Endothelial cell of umbilical vein (primary cell): ENCODE measurements at regions not wholly inside any gene's neighbourhood (a gene's known extent, or its start where the extent isn't known, plus 50 kb on each side); places are given as distances from the start of the nearest gene placed in this dataset.
"Not testable (repeated sequence)": the region's sequence is repeated elsewhere in the genome, so short reads cannot be mapped to it uniquely, and the experiment has no call there.

Experiments used
- BruUV-seq: library from RNA; stranded (reverse); fragments of 400-500 nt; replicated peaks from 2 replicates; lab custom pipeline; 2021; lab: Mats Ljungman, UMichigan
- CTCF ChIA-PET: fragments of 300-600, 350-600 bp; sonication (Branson Sonifier 250); formaldehyde crosslinking; loops from one replicate; lab custom pipeline; 2021; ENCODE audit warnings: antibody characterized with exemption, inconsistent platforms; lab: Charles Lee
- POLR2A ChIA-PET: fragments of 300-600, 350-600 bp; sonication (Branson Sonifier 250); formaldehyde crosslinking; loops from one replicate; lab custom pipeline; 2021; ENCODE audit warnings: antibody characterized with exemption, inconsistent platforms; lab: Charles Lee
- DNase-seq: peaks from one replicate; pipeline ENCODE4 v3.0.0-alpha.2; 2011; ENCODE audit warnings: low read depth, low spot score
- FAIRE-seq: peaks from 2 replicates; lab custom pipeline; 2011; peaks lifted over from hg19 to GRCh38; lab: Jason Lieb, UNC
- H2AFZ ChIP-seq: 2 replicates; pipeline ENCODE4 v1.6.0; 2012; ENCODE audit warnings: low read depth, low read length, control low read depth, inconsistent platforms
- H3K27ac ChIP-seq: 2 replicates; pipeline ENCODE4 v1.5.1; 2011; ENCODE audit warnings: low read depth, mild to moderate bottlenecking, control low read depth, low read length, moderate library complexity; ENCODE audit not compliant: insufficient read depth
- H3K27me3 ChIP-seq, 2 experiments: 2 replicates each; pipeline versions ENCODE4 v1.6.0 to v1.6.1; 2011; ENCODE audit warnings: low read length in 2 of 2, mixed read lengths in 1 of 2; ENCODE audit not compliant: control insufficient read depth in 2 of 2, insufficient read depth in 2 of 2
- H3K36me3 ChIP-seq, 2 experiments: 2 replicates in 1 of 2; 3 replicates in 1 of 2; pipeline ENCODE4 v1.5.1; 2011; ENCODE audit warnings: low read length in 2 of 2, mild to moderate bottlenecking in 1 of 2, moderate library complexity in 1 of 2; ENCODE audit not compliant: control insufficient read depth in 2 of 2, insufficient read depth in 2 of 2; ENCODE audit errors: extremely low read depth in 1 of 2
- H3K4me1 ChIP-seq: 3 replicates; pipeline ENCODE4 v1.5.1; 2011; ENCODE audit warnings: mild to moderate bottlenecking, low read length; ENCODE audit not compliant: control insufficient read depth, insufficient read depth; ENCODE audit errors: extremely low read depth
- H3K4me2 ChIP-seq: 2 replicates; pipeline ENCODE4 v1.6.1; 2011; ENCODE audit warnings: low read length, control low read depth, mixed read lengths; ENCODE audit not compliant: insufficient read depth
- H3K4me3 ChIP-seq, 3 experiments: fragments of 200-600 bp in 1 of 3; sonication (generic), shearing (Covaris generic) in 1 of 3; replicated peaks in 1 of 3; 2 replicates each; pipeline ENCODE4 v1.5.1; 2011 to 2016; ENCODE audit warnings: control low read depth in 3 of 3, low read length in 3 of 3, mild to moderate bottlenecking in 2 of 3, inconsistent platforms in 1 of 3, low read depth in 1 of 3, moderate library complexity in 1 of 3; ENCODE audit not compliant: insufficient read depth in 1 of 3
- H3K79me2 ChIP-seq: 2 replicates; pipeline ENCODE4 v1.6.0; 2012; ENCODE audit warnings: low read length, inconsistent platforms; ENCODE audit not compliant: control insufficient read depth, insufficient read depth
- H3K9ac ChIP-seq: replicated peaks from 2 replicates; pipeline ENCODE3; 2011; ENCODE audit warnings: low read length, control low read depth; ENCODE audit not compliant: insufficient read depth; ENCODE audit errors: extremely low read depth
- H3K9me1 ChIP-seq: replicated peaks from 3 replicates; pipeline ENCODE4 v1.6.0; 2011; ENCODE audit warnings: mild to moderate bottlenecking, low read length; ENCODE audit not compliant: control insufficient read depth, insufficient read depth; ENCODE audit errors: extremely low read depth
- H3K9me3 ChIP-seq: replicated peaks from 2 replicates; pipeline ENCODE4 v1.5.1; 2012; ENCODE audit warnings: low read length, inconsistent platforms; ENCODE audit not compliant: control insufficient read depth, insufficient read depth
- H4K20me1 ChIP-seq: replicated peaks from 2 replicates; pipeline ENCODE3; 2011; ENCODE audit warnings: mild to moderate bottlenecking, low read length; ENCODE audit not compliant: control insufficient read depth, insufficient read depth; ENCODE audit errors: extremely low read depth
- CTCF ChIP-seq, 2 donors: IDR thresholded peaks; 1 replicate in 1 of 2; 2 replicates in 1 of 2; pipeline ENCODE4 v1.5.1; 2011; ENCODE audit warnings: low read length in 2 of 2, mild to moderate bottlenecking in 2 of 2, moderate library complexity in 2 of 2, control low read depth in 1 of 2, inconsistent platforms in 1 of 2, low read depth in 1 of 2; ENCODE audit not compliant: insufficient read depth in 1 of 2; ENCODE audit errors: extremely low read depth in 1 of 2
- EZH2 ChIP-seq: IDR thresholded peaks from 2 replicates; pipeline ENCODE4 v1.6.1; 2012; ENCODE audit warnings: borderline replicate concordance, low read depth, mild to moderate bottlenecking, moderate library complexity, low read length, inconsistent platforms; ENCODE audit not compliant: severe bottlenecking
- FOS ChIP-seq: IDR thresholded peaks from 2 replicates; pipeline ENCODE4 v1.6.1; 2011; ENCODE audit warnings: mild to moderate bottlenecking, low read length, moderate library complexity, borderline replicate concordance; ENCODE audit not compliant: insufficient read depth
- GATA2 ChIP-seq: IDR thresholded peaks from 2 replicates; pipeline ENCODE4 v1.7.0; 2011; ENCODE audit warnings: low read depth, mild to moderate bottlenecking, moderate library complexity, mixed read lengths, low read length; ENCODE audit not compliant: insufficient read length, insufficient read depth
- JUN ChIP-seq: IDR thresholded peaks from 2 replicates; pipeline ENCODE4 v1.6.1; 2011; ENCODE audit warnings: borderline replicate concordance, low read depth; ENCODE audit not compliant: insufficient read length, insufficient read depth
- MAX ChIP-seq: IDR thresholded peaks from 2 replicates; pipeline ENCODE4 v1.6.1; 2011; ENCODE audit not compliant: insufficient read depth, insufficient read length
- MYC ChIP-seq: IDR thresholded peaks from one replicate; pipeline ENCODE4 v1.6.1; 2011; ENCODE audit warnings: mild to moderate bottlenecking, low read depth, low read length
- POLR2A ChIP-seq: IDR thresholded peaks from 2 replicates; pipeline ENCODE4 v1.6.1; 2012; ENCODE audit warnings: low read depth, mild to moderate bottlenecking, control low read depth, low read length
- POLR2AphosphoS5 ChIP-seq: IDR thresholded peaks from 2 replicates; pipeline ENCODE4 v1.6.1; 2012; ENCODE audit warnings: low read depth, mild to moderate bottlenecking, control low read depth, low read length, moderate library complexity; ENCODE audit not compliant: insufficient read depth
- dilution Hi-C: fragments of 300-500 bp; cut with MboI; formaldehyde crosslinking; loops from one replicate; pipeline ENCODE4 v1.15.0; 2019; ENCODE audit warnings: low sequenced_read_pairs; ENCODE audit not compliant: extremely low pct_ligation_motif_present
- intact Hi-C: fragments of 100-400 bp; cut with micrococcal nuclease; formaldehyde crosslinking; loops from one replicate; pipeline ENCODE4 v1.10.0; 2022

GRCh38 chr4:181838253-181838652, 404.9 kb upstream of the TENM3 start:
- Histone ChIP-seq H3K27me3 (no peaks in the 10 kb centered on the region), H3K27ac (no peak overlapping the region), H3K9me1 (no peaks in the 10 kb centered on the region), H4K20me1 (no peaks in the 10 kb centered on the region), H3K9ac (no peak overlapping the region), H2AFZ (no peak overlapping the region), H3K9me3 (no peaks in the 10 kb centered on the region), H3K79me2 (no peaks in the 10 kb centered on the region), H3K36me3 (no peaks in the 10 kb centered on the region), H3K4me3 (no peak overlapping the region), H3K4me2 (no peak overlapping the region), H3K4me1 (no peaks in the 10 kb centered on the region)
- dilution Hi-C loops (no loop called here), intact Hi-C loops (no loop called here)
- CTCF ChIA-PET, result no interaction called here
- DNase-seq, result no peak
- no peak for FAIRE-seq
- TF ChIP-seq EZH2 (no peak), MAX (no peak), FOS (no peak), POLR2A (no peak), JUN (no peak), MYC (no peak), CTCF (IDR thresholded peaks at IDR 0.05; ENCODE audit: extremely low read depth in 1 of 2, insufficient read depth in 1 of 2, low read depth in 1 of 2, low read length in 2 of 2) (no peak), GATA2 (no peak), POLR2AphosphoS5 (no peak)
- POLR2A ChIA-PET, result no interaction called here
- no TSS peak for BruUV-seq

GRCh38 chr4:181843797-181844196, 399.4 kb upstream of the TENM3 start:
- H2AFZ ChIP-seq, H3K9me1 ChIP-seq, H3K36me3 ChIP-seq, H4K20me1 ChIP-seq, H3K27me3 ChIP-seq, H3K4me1 ChIP-seq, H3K4me3 ChIP-seq, H3K79me2 ChIP-seq, CTCF ChIA-PET, BruUV-seq, H3K9ac ChIP-seq, H3K4me2 ChIP-seq, H3K27ac ChIP-seq, H3K9me3 ChIP-seq, POLR2A ChIA-PET, DNase-seq, dilution Hi-C loops, intact Hi-C loops, FAIRE-seq: not testable (repeated sequence)
